Cardiac muscle cell (in vitro differentiated cells and primary cell): ENCODE measurements at regions not wholly inside any gene's neighbourhood (a gene's known extent, or its start where the extent isn't known, plus 50 kb on each side); places are given as distances from the start of the nearest gene placed in this dataset.

ENCODE experiments used
- DNase-seq, 2 donors: peaks; one replicate each; pipeline versions ENCODE4 v3.0.0 to v3.0.0-alpha.2; 2010 to 2017; ENCODE audit warnings: low read depth in 1 of 2, low spot score in 1 of 2
- H3K27ac ChIP-seq: fragments of 200-600 bp; sonication (generic); 2 replicates; pipeline ENCODE4 v1.5.1; 2016
- H3K27me3 ChIP-seq: fragments of 200-600 bp; sonication (generic); 2 replicates; pipeline ENCODE4 v1.6.0; 2016; ENCODE audit warnings: control low read depth
- H3K36me3 ChIP-seq: fragments of 200-600 bp; sonication (generic); 2 replicates; pipeline ENCODE4 v1.5.1; 2016; ENCODE audit warnings: control low read depth
- H3K4me1 ChIP-seq: fragments of 200-600 bp; sonication (generic); 2 replicates; pipeline ENCODE4 v1.8.1; 2017; ENCODE audit warnings: low read depth, mild to moderate bottlenecking, mixed run types
- H3K4me3 ChIP-seq: fragments of 200-600 bp; sonication (generic); 2 replicates; pipeline ENCODE4 v1.5.1; 2016; ENCODE audit warnings: mild to moderate bottlenecking
- H3K9me3 ChIP-seq: fragments of 200-600 bp; sonication (generic); 2 replicates; pipeline ENCODE4 v1.5.1; 2017; ENCODE audit warnings: low read depth, mild to moderate bottlenecking, control low read depth
- CTCF ChIP-seq: IDR thresholded peaks from 2 replicates; pipeline ENCODE4 v1.5.1; 2012; ENCODE audit warnings: low read depth, mild to moderate bottlenecking, low read length

GRCh38 chr13:83568019-83568418 lies 314.3 kb downstream of the SLITRK1 start:
- Histone ChIP-seq H3K4me1 (no peaks in the 10 kb centered on the region), H3K27ac (no peak overlapping the region), H3K4me3 (no peak overlapping the region), H3K36me3 (no peaks in the 10 kb centered on the region), H3K9me3 (no peaks in the 10 kb centered on the region), H3K27me3 (no peaks in the 10 kb centered on the region)
- no peak for DNase-seq
- no peak for TF ChIP-seq CTCF

GRCh38 chr13:83563499-83563898 lies 318.8 kb downstream of the SLITRK1 start:
- DNase-seq = no peak
- no peaks in the 10 kb centered on the region for H3K9me3 ChIP-seq
- H3K27ac ChIP-seq = no peak overlapping the region
- H3K36me3 ChIP-seq = no peaks in the 10 kb centered on the region
- no peak overlapping the region for H3K4me3 ChIP-seq
- H3K4me1 ChIP-seq = no peaks in the 10 kb centered on the region
- no peak for TF ChIP-seq CTCF
- H3K27me3 ChIP-seq = no peaks in the 10 kb centered on the region

GRCh38 chr13:83557845-83558244 lies 324.4 kb downstream of the SLITRK1 start:
- no peaks in the 10 kb centered on the region for H3K4me1 ChIP-seq
- H3K4me3 ChIP-seq = no peak overlapping the region
- no peaks in the 10 kb centered on the region for H3K9me3 ChIP-seq
- TF ChIP-seq CTCF = no peak
- H3K27me3 ChIP-seq = no peaks in the 10 kb centered on the region
- no peaks in the 10 kb centered on the region for H3K36me3 ChIP-seq
- no peak for DNase-seq
- H3K27ac ChIP-seq = no peak overlapping the region

- H3K27ac ChIP-seq = no peak overlapping the region
- DNase-seq = no peak
- TF ChIP-seq CTCF = no peak
- H3K9me3 ChIP-seq = no peaks in the 10 kb centered on the region
- no peaks in the 10 kb centered on the region for H3K36me3 ChIP-seq
- H3K27me3 ChIP-seq = no peaks in the 10 kb centered on the region
- no peak overlapping the region for H3K4me3 ChIP-seq
- no peaks in the 10 kb centered on the region for H3K4me1 ChIP-seq
These were observed 332.6 kb downstream of the SLITRK1 start for GRCh38 chr13:83549671-83550070.

- H3K9me3 ChIP-seq = no peaks in the 10 kb centered on the region
- no peak overlapping the region for H3K4me3 ChIP-seq
- H3K27ac ChIP-seq = no peak overlapping the region
- no peak for TF ChIP-seq CTCF
- H3K27me3 ChIP-seq = no peaks in the 10 kb centered on the region
- no peaks in the 10 kb centered on the region for H3K36me3 ChIP-seq
- no peak for DNase-seq
- no peaks in the 10 kb centered on the region for H3K4me1 ChIP-seq
These were observed 335.2 kb downstream of the SLITRK1 start for GRCh38 chr13:83547043-83547442.

- Histone ChIP-seq H3K4me1 (no peaks in the 10 kb centered on the region), H3K27me3 (no peaks in the 10 kb centered on the region), H3K9me3 (no peaks in the 10 kb centered on the region), H3K27ac (no peak overlapping the region), H3K4me3 (no peak overlapping the region), H3K36me3 (no peaks in the 10 kb centered on the region)
- DNase-seq = peak in 1 of 2 donors; percentile 5
- no peak for TF ChIP-seq CTCF
These were observed 335.8 kb downstream of the SLITRK1 start for GRCh38 chr13:83546476-83546875.
